HG02885 (cell line): ENCODE measurements at regions not wholly inside any gene's neighbourhood (a gene's known extent, or its start where the extent isn't known, plus 50 kb on each side); places are given as distances from the start of the nearest gene placed in this dataset.
"Not testable (repeated sequence)": the region's sequence is repeated elsewhere in the genome, so short reads cannot be mapped to it uniquely, and the experiment has no call there.

Experiments used
- ATAC-seq: cut with Tn5 transposase; IDR thresholded peaks from one replicate; pipeline ENCODE4 v1.9.1; 2021; ENCODE audit warnings: mild to moderate bottlenecking; ENCODE audit not compliant: unreplicated experiment, poor library complexity

GRCh38 chr12:69027411-69027881, 94.5 kb upstream of the CPM start:
- no peak for ATAC-seq

- no peak for ATAC-seq
These were observed 96.2 kb upstream of the CPM start for GRCh38 chr12:69028941-69029729.

GRCh38 chr12:69030321-69030720, 97.3 kb upstream of the CPM start:
- no peak for ATAC-seq

GRCh38 chr12:69036533-69036932, 103.6 kb upstream of the CPM start:
- no peak for ATAC-seq

- ATAC-seq = no peak
These were observed 104.0 kb upstream of the CPM start for GRCh38 chr12:69036999-69037398.

- ATAC-seq = no peak
These were observed 106.9 kb upstream of the CPM start for GRCh38 chr12:69039911-69040310.

- no peak for ATAC-seq
These were observed 109.6 kb upstream of the CPM start for GRCh38 chr12:69042557-69042956.

- ATAC-seq = no peak
These were observed 110.0 kb upstream of the CPM start for GRCh38 chr12:69042970-69043369.

GRCh38 chr12:69044887-69045286, 111.9 kb upstream of the CPM start:
- ATAC-seq = no peak

GRCh38 chr12:69045430-69045829, 112.5 kb upstream of the CPM start:
- ATAC-seq = no peak

- no peak for ATAC-seq
These were observed 113.4 kb upstream of the CPM start for GRCh38 chr12:69046363-69046762.

GRCh38 chr12:69046920-69047319, 113.9 kb upstream of the CPM start:
- no peak for ATAC-seq

GRCh38 chr12:69047990-69048389, 115.0 kb upstream of the CPM start:
- ATAC-seq = no peak

GRCh38 chr12:69049855-69050254, 116.9 kb upstream of the CPM start:
- not testable (repeated sequence) for ATAC-seq

- ATAC-seq = no peak
These were observed 119.8 kb upstream of the CPM start for GRCh38 chr12:69052613-69053408.

- no peak for ATAC-seq
These were observed 121.5 kb upstream of the CPM start for GRCh38 chr12:69054343-69055056.

GRCh38 chr12:69055280-69055679, 122.3 kb upstream of the CPM start:
- no peak for ATAC-seq

- no peak for ATAC-seq
These were observed 122.7 kb upstream of the CPM start for GRCh38 chr12:69055706-69056105.

GRCh38 chr12:69056743-69057515, 124.0 kb upstream of the CPM start:
- no peak for ATAC-seq

GRCh38 chr12:69057742-69058141, 124.8 kb upstream of the CPM start:
- no peak for ATAC-seq
